H1 (cell line): ENCODE measurements at regions not wholly inside any gene's neighbourhood (a gene's known extent, or its start where the extent isn't known, plus 50 kb on each side); places are given as distances from the start of the nearest gene placed in this dataset.

Experiments used
- CTCF ChIA-PET: fragments of 300-600 bp; sonication (Branson Sonifier 250); formaldehyde crosslinking; loops from one replicate; lab custom pipeline; 2021; ENCODE audit not compliant: partially characterized antibody; lab: Charles Lee
- POLR2A ChIA-PET: fragments of 300-600 bp; sonication (Branson Sonifier 250); formaldehyde crosslinking; loops from one replicate; lab custom pipeline; 2021; ENCODE audit warnings: inconsistent platforms; ENCODE audit not compliant: partially characterized antibody; lab: Charles Lee
- DNase-seq, 2 experiments: peaks; one replicate each; pipeline versions ENCODE4 v3.0.0 to v3.0.0-alpha.2; 2010 to 2022; ENCODE audit warnings: low spot score in 2 of 2, low read depth in 1 of 2, mixed read lengths in 1 of 2
- FAIRE-seq: peaks from 2 replicates; lab custom pipeline; 2011; peaks lifted over from hg19 to GRCh38; lab: Jason Lieb, UNC
- H2AFZ ChIP-seq: 2 replicates; pipeline ENCODE4 v1.8.1; 2012; ENCODE audit warnings: low read length, inconsistent platforms
- H2AK5ac ChIP-seq: 2 replicates; pipeline ENCODE4 v1.6.1; 2013; ENCODE audit warnings: low read depth, low read length
- H2BK120ac ChIP-seq: replicated peaks from 2 replicates; pipeline ENCODE3; 2013; ENCODE audit warnings: low read depth, low read length, inconsistent platforms
- H2BK12ac ChIP-seq: 2 replicates; pipeline ENCODE4 v1.6.1; 2013; ENCODE audit warnings: low read depth, low read length
- H2BK15ac ChIP-seq: 2 replicates; pipeline ENCODE4 v1.6.1; 2013; ENCODE audit warnings: low read length
- H2BK20ac ChIP-seq: 2 replicates; pipeline ENCODE4 v1.6.1; 2013; ENCODE audit warnings: low read length
- H2BK5ac ChIP-seq: 2 replicates; pipeline ENCODE4 v1.6.1; 2013; ENCODE audit warnings: low read depth, low read length
- H3K14ac ChIP-seq: 2 replicates; pipeline ENCODE4 v1.6.1; 2013; ENCODE audit warnings: inconsistent platforms; ENCODE audit not compliant: insufficient read length
- H3K18ac ChIP-seq: 2 replicates; pipeline ENCODE4 v1.6.1; 2013; ENCODE audit warnings: low read length; ENCODE audit errors: extremely low read depth
- H3K23ac ChIP-seq: 2 replicates; pipeline ENCODE4 v1.6.1; 2013; ENCODE audit warnings: inconsistent platforms; ENCODE audit not compliant: insufficient read length
- H3K23me2 ChIP-seq: 2 replicates; pipeline ENCODE4 v1.6.1; 2013; ENCODE audit warnings: low read depth, low read length
- H3K27ac ChIP-seq: 2 replicates; pipeline ENCODE4 v1.6.1; 2011; ENCODE audit warnings: low read depth, low read length, inconsistent platforms
- H3K27me3 ChIP-seq, 4 experiments: replicated peaks in 1 of 4; 1 replicate in 1 of 4; 2 replicates in 3 of 4; pipeline versions ENCODE4 v1.6.1 to v1.8.1; 2011 to 2013; ENCODE audit warnings: low read length in 3 of 4, mild to moderate bottlenecking in 3 of 4, inconsistent platforms in 2 of 4, mixed read lengths in 2 of 4, moderate library complexity in 1 of 4; ENCODE audit not compliant: control insufficient read depth in 3 of 4, insufficient read depth in 3 of 4; ENCODE audit errors: extremely low read depth in 1 of 4
- H3K36me3 ChIP-seq, 4 experiments: 2 replicates each; pipeline versions ENCODE4 v1.6.1 to v1.8.1; 2011 to 2013; ENCODE audit warnings: mild to moderate bottlenecking in 4 of 4, low read length in 3 of 4, moderate library complexity in 2 of 4, control low read depth in 1 of 4, inconsistent platforms in 1 of 4; ENCODE audit not compliant: insufficient read depth in 4 of 4, control insufficient read depth in 2 of 4
- H3K4ac ChIP-seq: replicated peaks from 2 replicates; pipeline ENCODE3; 2013; ENCODE audit warnings: low read length, low read depth, mixed read lengths, inconsistent platforms; ENCODE audit not compliant: insufficient read length
- H3K4me1 ChIP-seq, 4 experiments: replicated peaks in 1 of 4; 1 replicate in 1 of 4; 2 replicates in 3 of 4; pipeline versions ENCODE4 v1.6.1 to v1.8.1; 2011 to 2013; ENCODE audit warnings: low read length in 3 of 4, inconsistent platforms in 2 of 4, mixed read lengths in 1 of 4; ENCODE audit not compliant: insufficient read depth in 4 of 4, control insufficient read depth in 3 of 4
- H3K4me2 ChIP-seq, 2 experiments: 2 replicates each; pipeline versions ENCODE4 v1.6.1 to v1.8.1; 2011 to 2013; ENCODE audit warnings: low read depth in 2 of 2, low read length in 2 of 2, control low read depth in 1 of 2, inconsistent platforms in 1 of 2, mild to moderate bottlenecking in 1 of 2; ENCODE audit not compliant: insufficient read depth in 1 of 2
- H3K4me3 ChIP-seq, 4 experiments: fragments of 200-600, 300-600 bp in 1 of 4; sonication (generic), shearing (Covaris generic), sonication (Bioruptor Twin) in 1 of 4; 2 replicates each; pipeline versions ENCODE4 v1.5.1 to v1.8.1; 2011 to 2016; ENCODE audit warnings: low read length in 4 of 4, low read depth in 3 of 4, control low read depth in 2 of 4, inconsistent platforms in 2 of 4, mild to moderate bottlenecking in 2 of 4, mixed read lengths in 1 of 4, moderate library complexity in 1 of 4; ENCODE audit not compliant: insufficient read depth in 2 of 4; ENCODE audit errors: extremely low read depth in 1 of 4
- H3K56ac ChIP-seq: replicated peaks from 2 replicates; pipeline ENCODE3; 2013; ENCODE audit warnings: low read depth, mild to moderate bottlenecking, mixed read lengths, low read length, inconsistent platforms; ENCODE audit not compliant: insufficient read length
- H3K79me1 ChIP-seq: 2 replicates; pipeline ENCODE4 v1.6.1; 2013; ENCODE audit warnings: low read depth, low read length, control low read depth
- H3K79me2 ChIP-seq, 2 experiments: 2 replicates each; pipeline versions ENCODE4 v1.6.1 to v1.8.1; 2012 to 2013; ENCODE audit warnings: low read length in 2 of 2, mild to moderate bottlenecking in 2 of 2, inconsistent platforms in 1 of 2; ENCODE audit not compliant: insufficient read depth in 2 of 2, control insufficient read depth in 1 of 2
- H3K9ac ChIP-seq, 4 experiments: replicated peaks in 1 of 4; 1 replicate in 1 of 4; 2 replicates in 3 of 4; pipeline versions ENCODE4 v1.6.1 to v1.8.1; 2011 to 2013; ENCODE audit warnings: low read depth in 3 of 4, low read length in 3 of 4, control low read depth in 2 of 4, mild to moderate bottlenecking in 2 of 4, moderate library complexity in 2 of 4, inconsistent platforms in 1 of 4; ENCODE audit errors: extremely low read depth in 1 of 4
- H3K9me3 ChIP-seq, 2 experiments: 2 replicates each; pipeline versions ENCODE4 v1.6.1 to v1.8.1; 2012 to 2013; ENCODE audit warnings: mild to moderate bottlenecking in 2 of 2, moderate library complexity in 2 of 2, control low read depth in 1 of 2, inconsistent platforms in 1 of 2, low read depth in 1 of 2, low read length in 1 of 2, mixed read lengths in 1 of 2; ENCODE audit not compliant: insufficient read depth in 2 of 2
- H4K20me1 ChIP-seq, 2 experiments: replicated peaks in 1 of 2; 2 replicates each; pipeline versions ENCODE3 to v1.8.1; 2011 to 2013; ENCODE audit warnings: inconsistent platforms in 2 of 2, low read length in 2 of 2, mild to moderate bottlenecking in 1 of 2; ENCODE audit not compliant: insufficient read depth in 2 of 2, control insufficient read depth in 1 of 2
- H4K5ac ChIP-seq: 2 replicates; pipeline ENCODE4 v1.6.1; 2013; ENCODE audit warnings: low read length, low read depth, mixed read lengths, inconsistent platforms; ENCODE audit not compliant: insufficient read length
- H4K8ac ChIP-seq: 2 replicates; pipeline ENCODE4 v1.8.0; 2013; ENCODE audit warnings: mild to moderate bottlenecking, moderate library complexity, low read length, inconsistent platforms; ENCODE audit not compliant: insufficient read depth; ENCODE audit errors: extremely low read depth
- H4K91ac ChIP-seq: replicated peaks from 2 replicates; pipeline ENCODE3; 2013; ENCODE audit warnings: low read length, mixed read lengths, inconsistent platforms; ENCODE audit not compliant: insufficient read length
- SIX5 ChIP-seq: IDR thresholded peaks from 2 replicates; pipeline ENCODE4 v1.6.1; 2011; ENCODE audit warnings: mild to moderate bottlenecking, low read depth, low read length
- WGBS, 2 experiments: shearing (Covaris generic) in 1 of 2; methylation state at CpG; one replicate each; pipeline versions ENCODE4 v1.1.6 to v1.1.7; 2013 to 2015; ENCODE audit warnings: low lambda C conversion rate in 2 of 2, mixed read lengths in 2 of 2, inconsistent platforms in 1 of 2, low coverage in 1 of 2, missing lambda C conversion rate in 1 of 2; ENCODE audit not compliant: insufficient replicate concordance in 2 of 2, insufficient coverage in 1 of 2, insufficient read length in 1 of 2; ENCODE audit errors: extremely low coverage in 1 of 2, missing lambda C conversion rate in 1 of 2; 5-methylcytosine and 5-hydroxymethylcytosine counted together

DNA sequence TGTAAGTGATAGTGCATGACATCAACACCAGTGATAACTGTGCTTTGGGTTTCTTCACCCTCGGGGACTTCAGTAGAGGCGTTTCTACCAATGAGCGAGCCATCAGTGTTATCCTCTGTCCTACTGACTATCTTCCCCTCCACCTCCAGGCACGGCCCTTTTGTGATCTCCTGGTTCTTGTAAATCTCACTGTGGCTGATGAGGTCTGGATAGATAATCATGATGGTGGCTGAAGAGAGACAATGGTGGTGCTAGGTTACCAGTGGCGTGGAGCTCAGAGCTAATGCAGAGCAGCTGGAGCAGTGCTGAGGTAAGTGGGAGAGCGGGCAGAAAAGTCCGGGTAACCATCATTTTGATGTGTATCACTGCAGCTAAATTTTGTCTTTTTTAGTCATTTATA, 816.6 kb downstream of the GLUD2 start:
- ChIA-PET POLR2A (no interaction called here), CTCF (no interaction called here)
- Histone ChIP-seq H2BK5ac (no peak overlapping the region), H4K8ac (no peak overlapping the region), H2BK15ac (no peak overlapping the region), H3K23me2 (no peaks in the 10 kb centered on the region), H2BK20ac (no peak overlapping the region), H3K56ac (no peak overlapping the region), H3K27me3 (no peaks in the 10 kb centered on the region), H3K27ac (no peak overlapping the region), H3K14ac (no peak overlapping the region), H3K18ac (no peak overlapping the region), H2BK12ac (no peak overlapping the region), H3K23ac (no peak overlapping the region), H4K5ac (no peak overlapping the region), H4K20me1 (no peaks in the 10 kb centered on the region), H2AFZ (no peak overlapping the region), H4K91ac (no peak overlapping the region), H3K4ac (no peak overlapping the region), H3K9me3 (no peaks in the 10 kb centered on the region), H3K9ac (no peak overlapping the region), H3K79me2 (no peaks in the 10 kb centered on the region), H3K4me3 (no peak overlapping the region), H3K36me3 (no peaks in the 10 kb centered on the region), H3K79me1 (no peaks in the 10 kb centered on the region), H2BK120ac (no peak overlapping the region), H3K4me1 (no peaks in the 10 kb centered on the region), H2AK5ac (no peak overlapping the region), H3K4me2 (no peak overlapping the region)
- TF ChIP-seq SIX5, result no peak
- no peak for DNase-seq
- FAIRE-seq, result no peak
- WGBS, 2 experiments, result 95% methylated on average over 7 of the region's 7 CpGs; no CpG with 5 or more reads in 1 of the 2 experiments
